Neural progenitor cell (in vitro differentiated cells): ENCODE measurements at regions not wholly inside any gene's neighbourhood (a gene's known extent, or its start where the extent isn't known, plus 50 kb on each side); places are given as distances from the start of the nearest gene placed in this dataset.

ENCODE experiments used
- CTCF ChIP-seq: fragments of 200-600 bp; sonication (generic); IDR thresholded peaks from 2 replicates; pipeline ENCODE4 v1.5.1; 2017; ENCODE audit warnings: antibody characterized with exemption, mild to moderate bottlenecking
- EZH2 ChIP-seq: fragments of 200-600 bp; sonication (generic); IDR thresholded peaks from 2 replicates; pipeline ENCODE4 v1.6.1; 2017; ENCODE audit warnings: antibody characterized with exemption, mild to moderate bottlenecking, moderate library complexity

GRCh38 chr12:46454981-46455380 is 82.4 kb upstream of the SLC38A2 start:
- TF ChIP-seq CTCF (no peak), EZH2 (no peak)
